DND-41 (cell line): ENCODE measurements at regions not wholly inside any gene's neighbourhood (a gene's known extent, or its start where the extent isn't known, plus 50 kb on each side); places are given as distances from the start of the nearest gene placed in this dataset.

Source experiments
- EZH2 ChIP-seq: IDR thresholded peaks from 3 replicates; pipeline ENCODE4 v1.6.1; 2012; ENCODE audit warnings: borderline replicate concordance, low read depth, mild to moderate bottlenecking, moderate library complexity, low read length, inconsistent platforms; ENCODE audit not compliant: severe bottlenecking
- TF ChIP-seq, protein P1 (sequence below): IDR thresholded peaks from 2 replicates; pipeline ENCODE4 v1.5.1; 2012; ENCODE audit warnings: borderline replicate concordance, low read length, moderate library complexity, mild to moderate bottlenecking; ENCODE audit not compliant: poor library complexity, severe bottlenecking; ENCODE audit errors: extremely low read depth

DNA sequence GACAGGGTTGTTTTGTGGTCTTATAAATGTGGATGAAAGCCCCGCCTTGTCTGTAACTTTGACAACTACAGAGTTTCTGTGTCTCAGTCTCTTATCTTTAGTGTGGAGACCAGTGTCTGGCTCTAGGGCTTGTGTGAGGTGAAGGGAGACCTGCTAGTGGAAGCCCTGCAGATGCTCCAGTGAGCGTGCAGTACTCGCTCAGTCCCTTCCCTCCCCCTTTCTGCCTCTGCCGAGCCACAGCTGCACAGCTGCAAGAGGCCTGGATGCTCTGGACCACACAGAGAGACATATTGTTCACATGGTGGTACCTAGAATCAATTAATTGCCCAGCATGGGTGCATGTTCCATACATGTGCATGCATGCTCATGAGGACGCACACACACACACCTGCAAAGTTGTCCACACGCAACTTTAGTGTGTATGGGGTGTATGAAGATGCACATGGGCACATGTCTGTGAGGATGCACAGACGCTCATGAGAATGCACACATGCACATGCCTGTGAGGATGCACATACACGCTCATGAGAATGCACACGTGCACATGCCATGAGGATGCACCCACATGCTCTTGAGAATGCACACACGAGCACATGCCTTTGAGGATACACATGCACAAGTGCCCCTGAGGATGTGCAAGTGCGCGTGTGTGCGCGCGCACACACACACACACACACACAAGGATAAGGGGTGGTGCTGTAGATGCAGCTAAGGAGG, 282.1 kb upstream of the HS6ST1 start:
- TF ChIP-seq, protein P1, sequence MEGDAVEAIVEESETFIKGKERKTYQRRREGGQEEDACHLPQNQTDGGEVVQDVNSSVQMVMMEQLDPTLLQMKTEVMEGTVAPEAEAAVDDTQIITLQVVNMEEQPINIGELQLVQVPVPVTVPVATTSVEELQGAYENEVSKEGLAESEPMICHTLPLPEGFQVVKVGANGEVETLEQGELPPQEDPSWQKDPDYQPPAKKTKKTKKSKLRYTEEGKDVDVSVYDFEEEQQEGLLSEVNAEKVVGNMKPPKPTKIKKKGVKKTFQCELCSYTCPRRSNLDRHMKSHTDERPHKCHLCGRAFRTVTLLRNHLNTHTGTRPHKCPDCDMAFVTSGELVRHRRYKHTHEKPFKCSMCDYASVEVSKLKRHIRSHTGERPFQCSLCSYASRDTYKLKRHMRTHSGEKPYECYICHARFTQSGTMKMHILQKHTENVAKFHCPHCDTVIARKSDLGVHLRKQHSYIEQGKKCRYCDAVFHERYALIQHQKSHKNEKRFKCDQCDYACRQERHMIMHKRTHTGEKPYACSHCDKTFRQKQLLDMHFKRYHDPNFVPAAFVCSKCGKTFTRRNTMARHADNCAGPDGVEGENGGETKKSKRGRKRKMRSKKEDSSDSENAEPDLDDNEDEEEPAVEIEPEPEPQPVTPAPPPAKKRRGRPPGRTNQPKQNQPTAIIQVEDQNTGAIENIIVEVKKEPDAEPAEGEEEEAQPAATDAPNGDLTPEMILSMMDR = no peak
- TF ChIP-seq EZH2 = no peak
